Trophoblast cell (in vitro differentiated cells and primary cell): ENCODE measurements at regions not wholly inside any gene's neighbourhood (a gene's known extent, or its start where the extent isn't known, plus 50 kb on each side); places are given as distances from the start of the nearest gene placed in this dataset.

Experiments
- DNase-seq, 2 donors: peaks; one replicate each; pipeline ENCODE4 v3.0.0-alpha.2; 2016
- H2AFZ ChIP-seq: 2 replicates; pipeline ENCODE4 v1.6.1; 2013; ENCODE audit warnings: low read length, moderate library complexity, mild to moderate bottlenecking; ENCODE audit not compliant: insufficient read depth, poor library complexity
- H2AK5ac ChIP-seq: 2 replicates; pipeline ENCODE4 v1.6.1; 2013; ENCODE audit warnings: mild to moderate bottlenecking, low read length
- H2BK120ac ChIP-seq: 2 replicates; pipeline ENCODE4 v1.6.1; 2013; ENCODE audit warnings: low read length, mild to moderate bottlenecking, moderate library complexity; ENCODE audit not compliant: insufficient read depth, poor library complexity
- H2BK12ac ChIP-seq: 2 replicates; pipeline ENCODE4 v1.6.1; 2013; ENCODE audit warnings: mild to moderate bottlenecking, low read length, moderate library complexity
- H2BK5ac ChIP-seq: 2 replicates; pipeline ENCODE4 v1.6.1; 2013; ENCODE audit warnings: low read length, low read depth, moderate library complexity, mild to moderate bottlenecking; ENCODE audit not compliant: poor library complexity
- H3K14ac ChIP-seq: 2 replicates; pipeline ENCODE4 v1.6.1; 2013; ENCODE audit warnings: mild to moderate bottlenecking, low read length
- H3K18ac ChIP-seq: 2 replicates; pipeline ENCODE4 v1.6.1; 2013; ENCODE audit warnings: mild to moderate bottlenecking, low read length
- H3K23ac ChIP-seq: 2 replicates; pipeline ENCODE4 v1.6.1; 2013; ENCODE audit warnings: low read length
- H3K27ac ChIP-seq: 2 replicates; pipeline ENCODE4 v1.5.1; 2013; ENCODE audit warnings: low read depth, mild to moderate bottlenecking, inconsistent platforms, low read length, moderate library complexity
- H3K27me3 ChIP-seq: 2 replicates; pipeline ENCODE4 v1.6.1; 2013; ENCODE audit warnings: inconsistent platforms, mild to moderate bottlenecking, low read length, moderate library complexity; ENCODE audit not compliant: insufficient read depth
- H3K36me3 ChIP-seq, 2 experiments: 1 replicate in 1 of 2; 2 replicates in 1 of 2; pipeline ENCODE4 v1.6.1; 2013; ENCODE audit warnings: low read length in 2 of 2, mild to moderate bottlenecking in 2 of 2, moderate library complexity in 1 of 2; ENCODE audit not compliant: insufficient read depth in 2 of 2, control insufficient read depth in 1 of 2
- H3K4ac ChIP-seq: 2 replicates; pipeline ENCODE4 v1.6.1; 2013; ENCODE audit warnings: low read depth, mild to moderate bottlenecking, low read length, moderate library complexity
- H3K4me1 ChIP-seq, 2 experiments: 1 replicate in 1 of 2; 2 replicates in 1 of 2; pipeline ENCODE4 v1.6.1; 2013; ENCODE audit warnings: low read length in 2 of 2, mild to moderate bottlenecking in 2 of 2, moderate library complexity in 1 of 2; ENCODE audit not compliant: insufficient read depth in 2 of 2, control insufficient read depth in 1 of 2
- H3K4me2 ChIP-seq: 2 replicates; pipeline ENCODE4 v1.6.1; 2013; ENCODE audit warnings: inconsistent platforms, mild to moderate bottlenecking, low read length, moderate library complexity
- H3K4me3 ChIP-seq: 2 replicates; pipeline ENCODE4 v1.5.1; 2013; ENCODE audit warnings: mild to moderate bottlenecking, low read depth, low read length, inconsistent platforms
- H3K79me1 ChIP-seq: one replicate; pipeline ENCODE4 v1.6.1; 2013; ENCODE audit warnings: low read length
- H3K79me2 ChIP-seq: 2 replicates; pipeline ENCODE4 v1.6.1; 2013; ENCODE audit warnings: low read length, mild to moderate bottlenecking; ENCODE audit not compliant: control insufficient read depth, insufficient read depth, poor library complexity
- H3K9ac ChIP-seq: 2 replicates; pipeline ENCODE4 v1.6.1; 2013; ENCODE audit warnings: mild to moderate bottlenecking, low read length
- H3K9me3 ChIP-seq: 2 replicates; pipeline ENCODE4 v1.6.1; 2013; ENCODE audit warnings: low read depth, mild to moderate bottlenecking, control low read depth, inconsistent platforms, low read length; ENCODE audit not compliant: insufficient read depth
- H4K12ac ChIP-seq: 2 replicates; pipeline ENCODE4 v1.6.1; 2013; ENCODE audit warnings: low read depth, mild to moderate bottlenecking, low read length, moderate library complexity
- H4K8ac ChIP-seq: 2 replicates; pipeline ENCODE4 v1.6.1; 2013; ENCODE audit warnings: low read depth, mild to moderate bottlenecking, low read length, moderate library complexity
- H4K91ac ChIP-seq: one replicate; pipeline ENCODE4 v1.6.1; 2013; ENCODE audit warnings: low read depth, mild to moderate bottlenecking, low read length, moderate library complexity
- WGBS: extraction: QIAGEN DNeasy Blood & Tissue Kit; methylation state at CpG from one replicate; pipeline ENCODE4 v1.1.7; 2013; ENCODE audit warnings: missing lambda C conversion rate; ENCODE audit not compliant: insufficient read length, insufficient coverage; ENCODE audit errors: extremely low coverage; 5-methylcytosine and 5-hydroxymethylcytosine counted together

DNA sequence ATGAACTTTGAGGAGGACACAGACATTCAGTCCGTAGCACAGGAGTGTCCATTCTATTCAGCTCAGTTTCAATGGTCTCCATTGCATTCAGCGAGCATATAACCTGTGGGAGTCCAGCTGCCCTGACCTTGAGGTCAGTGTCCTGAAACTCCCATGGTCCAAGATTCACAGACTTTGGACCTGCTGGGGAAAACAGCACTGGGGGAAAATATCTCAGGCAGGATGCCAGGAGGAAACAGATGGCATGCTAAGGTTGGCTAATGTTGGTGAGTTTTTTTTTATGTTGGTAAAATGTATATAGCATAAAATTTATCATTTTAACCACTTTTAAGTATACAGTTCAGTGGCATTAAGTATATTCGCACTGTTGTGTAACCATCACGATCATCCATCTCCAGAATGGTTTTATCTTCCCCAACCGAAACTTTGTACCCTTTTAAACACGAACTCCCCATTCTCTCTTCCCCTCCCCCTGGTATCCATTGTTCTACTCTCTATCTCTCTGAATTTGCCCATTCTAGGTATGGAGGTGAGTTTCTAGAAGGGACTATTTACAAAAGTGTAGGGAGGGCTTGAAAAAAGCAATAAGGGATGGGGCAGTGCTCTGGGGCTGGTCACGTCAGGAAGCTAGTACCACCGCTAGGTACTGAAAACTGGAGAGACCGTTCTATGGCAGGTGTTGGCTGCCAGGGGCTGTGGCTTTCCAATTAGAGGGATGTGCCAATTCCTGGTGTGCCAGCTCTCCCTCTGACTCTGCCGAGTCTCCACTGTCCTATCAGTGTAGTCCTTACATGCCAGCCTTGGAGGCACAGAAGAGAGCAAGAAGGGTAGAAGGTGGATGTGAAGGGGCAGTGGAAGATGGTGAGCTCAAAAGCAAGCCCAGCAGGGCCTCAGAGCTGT lies 85.3 kb downstream of the FOXD2 start:
- no CpG with 5 or more reads among the region's 10 CpGs for WGBS

GRCh38 chr1:47523835-47524215 lies 86.0 kb downstream of the FOXD2 start:
- Histone ChIP-seq H3K36me3 (no peaks in the 10 kb centered on the region), H2BK12ac (no peak overlapping the region), H3K23ac (no peak overlapping the region), H3K4me3 (no peak overlapping the region), H3K14ac (no peak overlapping the region), H2AFZ (no peak overlapping the region), H2BK5ac (no peak overlapping the region), H3K4me2 (no peak overlapping the region), H3K79me1 (no peaks in the 10 kb centered on the region), H3K4me1 (no peaks in the 10 kb centered on the region), H4K12ac (no peak overlapping the region), H3K4ac (no peak overlapping the region), H2AK5ac (no peak overlapping the region), H3K9me3 (no peaks in the 10 kb centered on the region), H3K79me2 (no peaks in the 10 kb centered on the region), H3K9ac (no peak overlapping the region), H2BK120ac (no peak overlapping the region), H3K18ac (no peak overlapping the region), H3K27me3 (peaks cover 4% of the 10 kb centered on the region), H4K91ac (no peak overlapping the region), H3K27ac (no peak overlapping the region), H4K8ac (no peak overlapping the region)
- DNase-seq: no peak
- WGBS: no CpG with 5 or more reads among the region's 4 CpGs

More for the DNA sequence above, 85.3 kb downstream of the FOXD2 start:
- Histone ChIP-seq H2BK12ac (no peak overlapping the region), H3K79me1 (no peaks in the 10 kb centered on the region), H2BK120ac (no peak overlapping the region), H3K9me3 (no peaks in the 10 kb centered on the region), H3K4me1 (no peaks in the 10 kb centered on the region), H4K8ac (no peak overlapping the region), H4K91ac (no peak overlapping the region), H4K12ac (no peak overlapping the region), H3K18ac (no peak overlapping the region), H3K27me3 (peaks cover 4% of the 10 kb centered on the region), H3K4me2 (no peak overlapping the region), H2AK5ac (no peak overlapping the region), H3K4ac (no peak overlapping the region), H3K23ac (no peak overlapping the region), H3K9ac (no peak overlapping the region), H2BK5ac (no peak overlapping the region), H2AFZ (no peak overlapping the region), H3K36me3 (no peaks in the 10 kb centered on the region), H3K27ac (no peak overlapping the region), H3K79me2 (no peaks in the 10 kb centered on the region), H3K14ac (no peak overlapping the region), H3K4me3 (no peak overlapping the region)
- DNase-seq: no peak

- Histone ChIP-seq H2BK120ac (no peak overlapping the region), H2BK12ac (no peak overlapping the region), H3K9ac (no peak overlapping the region), H3K79me2 (no peaks in the 10 kb centered on the region), H3K4me3 (no peak overlapping the region), H2BK5ac (no peak overlapping the region), H3K9me3 (no peaks in the 10 kb centered on the region), H3K4me2 (no peak overlapping the region), H3K27ac (no peak overlapping the region), H3K18ac (no peak overlapping the region), H3K4me1 (no peaks in the 10 kb centered on the region), H4K12ac (no peak overlapping the region), H3K23ac (no peak overlapping the region), H4K8ac (no peak overlapping the region), H3K36me3 (no peaks in the 10 kb centered on the region), H3K79me1 (no peaks in the 10 kb centered on the region), H3K27me3 (peaks cover 4% of the 10 kb centered on the region), H2AFZ (no peak overlapping the region), H3K14ac (no peak overlapping the region), H3K4ac (no peak overlapping the region), H2AK5ac (no peak overlapping the region), H4K91ac (no peak overlapping the region)
- WGBS: no CpG with 5 or more reads among the region's 7 CpGs
- DNase-seq: no peak
Observed at GRCh38 chr1:47524272-47524671, 86.4 kb downstream of the FOXD2 start.

DNA sequence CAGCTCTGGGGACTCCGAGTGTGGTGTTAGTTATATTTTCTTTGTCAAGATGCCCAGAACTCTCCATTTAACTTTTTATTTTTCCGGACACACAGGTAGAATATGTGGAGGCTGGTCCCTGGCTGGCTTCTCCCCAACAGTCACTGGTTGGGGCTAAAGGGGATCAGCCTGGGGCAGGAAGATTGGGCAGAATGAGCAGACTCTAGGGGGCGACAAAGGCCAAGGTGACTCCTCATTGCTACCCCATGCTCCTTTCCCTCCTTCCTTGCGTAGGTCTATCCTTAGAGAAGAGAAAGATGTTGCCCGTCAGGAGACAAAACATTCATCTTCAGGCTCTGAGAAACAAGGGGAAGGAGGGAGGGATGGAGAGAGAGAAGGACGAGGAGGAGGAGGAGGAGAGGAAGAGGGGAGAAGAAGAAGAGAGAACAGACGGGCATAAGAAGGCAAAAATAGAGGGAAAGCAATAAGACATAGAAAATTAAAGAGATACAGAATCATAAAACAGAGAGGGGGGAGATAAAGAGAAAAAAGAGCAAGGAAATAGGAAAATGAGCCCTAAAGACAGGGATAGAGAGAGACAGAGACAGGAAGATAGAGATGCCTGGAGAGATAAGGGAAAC lies 89.9 kb downstream of the FOXD2 start:
- no peak overlapping the region for H3K14ac ChIP-seq
- H3K36me3 ChIP-seq: no peaks in the 10 kb centered on the region
- H3K4ac ChIP-seq: no peak overlapping the region
- no peak overlapping the region for H2AFZ ChIP-seq
- H3K79me2 ChIP-seq: no peaks in the 10 kb centered on the region
- no peak overlapping the region for H3K23ac ChIP-seq
- no peak overlapping the region for H2AK5ac ChIP-seq
- H4K8ac ChIP-seq: no peak overlapping the region
- peak in 1 of 2 donors; percentile 24 for DNase-seq
- peaks cover 0 to under 1% of the 10 kb centered on the region in 2 experiments for H3K4me1 ChIP-seq
- H3K9me3 ChIP-seq: no peaks in the 10 kb centered on the region
- no peak overlapping the region for H2BK120ac ChIP-seq
- H3K79me1 ChIP-seq: no peaks in the 10 kb centered on the region
- no peak overlapping the region for H3K4me3 ChIP-seq
- H2BK5ac ChIP-seq: no peak overlapping the region
- no peak overlapping the region for H3K4me2 ChIP-seq
- peaks cover 4% of the 10 kb centered on the region for H3K27me3 ChIP-seq
- no peak overlapping the region for H4K12ac ChIP-seq
- no peak overlapping the region for H4K91ac ChIP-seq
- no peak overlapping the region for H3K27ac ChIP-seq
- H3K18ac ChIP-seq: no peak overlapping the region
- H2BK12ac ChIP-seq: no peak overlapping the region
- H3K9ac ChIP-seq: no peak overlapping the region
- whole genome bisulfite sequencing: no CpG with 5 or more reads among the region's 7 CpGs
